Glomerular visceral epithelial cell (primary cell): ENCODE measurements at regions not wholly inside any gene's neighbourhood (a gene's known extent, or its start where the extent isn't known, plus 50 kb on each side); places are given as distances from the start of the nearest gene placed in this dataset.
"Not testable (repeated sequence)": the region's sequence is repeated elsewhere in the genome, so short reads cannot be mapped to it uniquely, and the experiment has no call there.

Source experiments
- DNase-seq: peaks from one replicate; pipeline ENCODE4 v3.0.0-alpha.2; 2016; ENCODE audit errors: extremely low spot score

DNA sequence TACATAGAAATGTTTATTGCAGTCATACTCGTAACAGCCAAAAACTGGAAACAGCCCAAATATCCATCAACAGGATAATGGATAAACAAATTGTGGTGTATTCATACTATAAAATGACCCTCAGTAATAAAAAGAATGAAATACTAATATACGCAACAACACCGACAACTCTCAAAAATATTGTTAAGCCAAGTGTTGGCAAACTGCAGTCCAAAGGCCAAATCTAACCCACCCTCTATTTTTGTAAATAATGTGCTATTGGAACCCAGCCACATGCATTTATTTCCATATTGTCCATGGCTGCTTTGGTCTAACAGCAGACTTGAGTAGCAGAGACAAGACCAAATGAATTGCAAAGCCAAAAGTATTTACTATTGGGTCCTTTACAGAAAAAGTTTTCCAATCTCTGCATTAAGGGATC, 151.0 kb downstream of the MREG start:
- DNase-seq = no peak

DNA sequence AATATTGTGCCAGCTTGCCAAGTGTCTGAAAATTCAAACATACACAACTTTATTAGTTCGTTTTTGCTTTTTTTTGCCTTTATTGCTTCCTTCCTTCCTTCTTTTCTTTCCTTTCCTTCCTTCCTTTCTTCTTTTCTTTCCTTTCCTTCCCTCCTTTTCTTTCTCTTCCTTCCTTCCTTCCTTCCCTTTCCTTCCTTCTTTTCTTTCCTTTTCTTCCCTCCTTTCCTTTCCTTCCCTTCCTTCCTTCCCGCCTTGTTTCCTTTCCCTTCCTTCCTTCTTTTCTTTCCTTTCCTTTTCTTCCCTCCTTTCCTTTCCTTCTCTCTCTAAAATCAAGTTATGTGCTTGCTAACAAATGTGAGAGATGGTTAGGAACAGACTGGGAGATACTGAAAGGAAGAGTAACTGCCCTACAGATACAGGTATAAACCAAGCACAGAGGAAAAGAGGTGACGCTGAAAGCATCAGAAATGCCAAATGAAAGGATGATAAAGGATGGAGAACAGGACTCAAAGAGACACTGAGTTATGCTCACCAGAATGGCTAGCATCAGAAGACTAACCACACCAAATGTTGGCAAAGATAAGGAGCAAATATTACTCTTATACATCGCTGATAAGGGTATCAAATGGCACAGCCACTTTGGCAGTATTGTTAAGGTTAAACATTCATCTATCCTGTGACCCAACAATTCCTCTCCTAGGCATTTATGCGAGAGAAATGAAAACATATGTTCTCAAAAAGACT, 151.6 kb downstream of the MREG start:
- no peak for DNase-seq

DNA sequence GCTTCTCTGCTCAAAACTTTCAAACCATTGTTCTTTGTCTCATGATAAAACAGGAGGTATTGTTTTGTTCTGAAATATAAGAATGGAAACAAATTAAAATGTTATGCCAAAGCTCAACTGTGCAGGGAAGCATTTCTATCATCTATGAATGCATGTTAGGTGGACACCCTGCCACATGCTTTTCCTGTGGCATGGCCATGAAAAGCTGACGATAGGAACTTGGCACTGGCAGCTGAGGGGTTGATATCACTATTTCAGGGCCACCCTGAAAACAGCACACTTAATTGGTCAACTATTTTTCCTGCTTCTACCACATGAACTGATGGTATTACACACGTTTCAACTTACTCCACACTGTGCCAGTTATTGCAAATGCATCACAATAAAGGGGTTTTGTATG, 157.3 kb downstream of the MREG start:
- no peak for DNase-seq

DNA sequence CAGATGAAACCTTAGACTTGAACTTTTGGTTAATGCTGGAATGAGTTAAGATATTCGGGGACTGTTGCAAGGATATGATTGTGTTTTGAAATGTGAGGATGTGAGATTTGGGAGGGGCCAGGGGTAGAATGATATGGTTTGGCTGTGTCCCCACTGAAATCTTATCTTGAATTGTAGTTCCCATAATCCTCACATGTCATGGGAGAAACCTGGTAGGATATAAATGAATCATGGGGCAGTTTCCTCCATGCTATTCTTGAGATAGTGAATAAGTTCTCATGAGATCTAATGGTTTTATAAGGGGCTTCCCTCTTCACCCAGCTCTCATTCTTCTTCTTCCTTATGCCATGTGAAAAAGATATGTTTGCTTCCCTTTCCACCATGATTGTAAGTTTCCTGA, 158.0 kb downstream of the MREG start:
- DNase-seq = not testable (repeated sequence)

DNA sequence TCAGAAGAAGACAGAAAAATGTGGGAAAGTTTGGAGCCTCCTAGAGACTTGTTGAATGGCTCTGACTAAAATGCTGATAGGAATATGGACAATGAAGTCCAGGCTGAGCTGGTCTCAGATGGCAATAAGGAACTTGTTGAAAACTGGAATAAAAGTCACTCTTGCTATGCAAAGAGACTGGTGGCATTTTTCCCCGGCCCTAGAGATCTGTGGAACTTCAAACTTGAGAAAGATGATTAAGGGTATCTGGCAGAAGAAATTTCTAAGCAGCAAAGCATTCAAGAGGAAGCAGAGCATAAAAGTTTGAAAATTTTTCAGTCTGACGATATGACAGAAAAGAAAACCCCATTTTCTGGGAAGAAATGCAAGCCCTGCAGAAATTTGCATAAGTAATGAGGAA, 159.3 kb downstream of the MREG start:
- DNase-seq = no peak

DNA sequence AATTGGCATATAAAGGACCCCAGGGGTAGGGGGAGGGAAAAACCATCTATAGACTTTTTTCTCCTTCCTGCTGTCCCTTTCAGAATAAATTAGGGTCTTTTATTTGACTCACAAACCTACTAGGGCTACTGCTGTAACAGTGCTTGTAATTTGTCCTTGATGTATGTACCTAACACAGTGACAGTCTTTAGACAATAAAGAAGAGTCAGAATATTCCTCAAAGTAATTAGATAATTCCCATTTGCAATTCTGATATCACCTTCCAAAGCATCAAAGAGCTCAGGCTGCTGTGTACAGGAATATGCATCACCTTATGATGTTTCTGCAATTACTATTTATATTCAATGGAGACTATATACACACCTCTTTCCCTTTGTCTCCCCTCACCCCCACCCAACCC, 161.7 kb downstream of the MREG start:
- DNase-seq = no peak

DNA sequence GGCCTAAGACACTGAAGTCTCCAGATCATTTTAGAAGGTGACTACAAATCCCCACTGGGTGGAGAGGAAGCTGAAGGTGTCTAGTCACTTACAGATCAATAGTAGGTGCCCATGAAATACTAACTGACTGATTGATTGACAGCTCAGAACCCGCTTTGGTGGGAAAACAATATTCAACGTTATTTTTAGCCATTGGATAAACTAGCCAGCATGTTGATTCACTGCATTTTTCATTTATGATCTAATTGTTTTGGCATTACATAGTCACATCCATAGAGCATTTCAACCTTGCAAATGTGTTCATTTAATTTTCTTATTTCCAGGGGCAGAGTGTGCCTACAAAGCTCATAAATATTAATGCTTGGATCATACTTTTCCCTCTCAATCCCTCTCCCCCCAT, 162.3 kb downstream of the MREG start:
- peak; percentile 21 for DNase-seq

DNA sequence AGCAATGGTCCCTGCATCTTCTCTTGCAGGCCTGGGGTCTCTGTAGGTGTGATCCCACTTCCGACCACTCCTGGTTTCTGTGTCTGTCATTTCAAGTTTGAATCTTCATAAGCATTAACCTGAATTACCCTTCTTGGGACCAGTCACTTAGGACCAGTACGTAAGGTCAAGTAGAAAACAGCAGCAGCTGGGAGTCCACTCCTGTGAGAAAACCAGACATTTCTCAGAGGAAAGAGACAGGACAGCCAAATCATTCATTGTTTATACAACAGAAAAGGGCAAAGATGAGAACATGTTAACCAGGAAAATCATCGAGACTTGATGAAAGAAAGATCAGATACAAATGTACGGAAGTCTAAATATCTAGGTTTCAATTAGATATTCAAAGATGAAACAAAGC, 163.0 kb downstream of the MREG start:
- DNase-seq = no peak

DNA sequence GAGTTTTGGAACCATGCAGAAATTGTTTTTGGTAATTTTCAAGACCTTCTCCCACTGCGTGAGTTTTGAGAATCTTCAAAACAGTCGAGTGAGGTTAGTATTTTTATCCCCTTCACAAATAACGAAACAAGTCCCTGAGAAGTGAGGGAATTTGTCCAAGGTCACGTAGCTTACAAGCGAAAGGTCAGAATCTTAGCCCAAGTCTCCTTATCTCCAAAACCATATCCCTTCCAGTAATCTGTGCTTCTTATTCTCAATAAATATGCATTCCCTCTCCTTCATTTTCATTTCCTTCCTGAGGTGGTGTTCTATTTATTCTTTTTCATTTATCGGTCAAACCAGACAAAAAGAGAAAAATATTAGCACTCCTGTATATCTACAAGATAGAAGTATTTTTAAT, 163.6 kb downstream of the MREG start:
- DNase-seq = no peak

DNA sequence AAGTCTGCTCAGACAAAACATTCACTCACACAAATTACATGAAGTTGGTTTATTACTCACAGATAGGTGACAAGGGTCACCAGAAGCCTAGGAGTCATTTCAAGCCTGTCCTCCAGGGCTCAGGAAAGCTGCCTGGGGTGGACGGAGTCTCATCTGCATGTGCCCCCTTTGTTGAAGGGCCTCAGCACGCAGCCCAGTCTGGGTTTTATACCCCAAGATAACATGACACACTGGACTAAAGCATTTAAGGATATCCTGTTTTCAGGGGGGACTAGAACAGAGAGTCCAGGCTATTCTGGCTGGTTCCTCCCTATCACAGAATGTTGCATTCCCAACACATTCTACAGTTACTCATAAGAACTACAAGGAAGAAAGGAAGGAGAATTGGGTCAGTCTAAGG, 164.7 kb downstream of the MREG start:
- no peak for DNase-seq

DNA sequence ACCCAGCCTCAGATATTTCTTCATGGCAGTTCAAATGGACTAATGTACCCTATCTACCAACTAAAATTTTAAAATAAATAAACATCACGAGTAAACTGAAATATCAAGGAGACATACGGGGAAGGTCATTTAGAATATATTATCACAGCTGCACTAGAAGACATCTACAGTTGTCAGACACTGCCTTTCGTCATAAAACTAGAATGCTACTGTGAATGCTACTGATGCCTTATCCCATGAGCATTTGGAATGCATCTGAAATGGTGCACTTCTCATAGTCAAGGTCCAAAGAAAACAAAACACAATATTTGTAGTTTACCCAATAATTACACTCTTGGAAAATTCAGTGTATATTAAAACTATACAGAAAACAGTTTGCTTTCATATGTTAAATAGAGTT, 165.2 kb downstream of the MREG start:
- DNase-seq = no peak

DNA sequence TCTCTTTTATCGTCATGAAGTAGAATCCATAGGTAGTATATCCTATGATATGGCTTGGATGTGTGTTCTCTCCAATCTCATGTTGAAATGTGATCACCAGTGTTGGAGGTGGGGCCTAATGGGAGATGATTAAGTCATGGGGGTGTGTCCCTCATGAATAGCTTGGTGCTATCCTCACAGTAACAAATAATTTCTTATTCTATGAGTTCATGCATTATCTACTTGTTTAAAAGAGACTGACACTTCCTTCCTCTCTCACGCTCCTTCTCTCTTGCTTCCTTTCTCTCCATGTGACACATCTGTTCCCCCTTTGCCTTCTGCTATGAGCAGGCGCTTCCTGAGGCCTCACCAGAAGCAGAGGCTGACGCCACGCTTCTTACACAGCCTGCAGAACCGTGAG, 165.6 kb downstream of the MREG start:
- DNase-seq = no peak

DNA sequence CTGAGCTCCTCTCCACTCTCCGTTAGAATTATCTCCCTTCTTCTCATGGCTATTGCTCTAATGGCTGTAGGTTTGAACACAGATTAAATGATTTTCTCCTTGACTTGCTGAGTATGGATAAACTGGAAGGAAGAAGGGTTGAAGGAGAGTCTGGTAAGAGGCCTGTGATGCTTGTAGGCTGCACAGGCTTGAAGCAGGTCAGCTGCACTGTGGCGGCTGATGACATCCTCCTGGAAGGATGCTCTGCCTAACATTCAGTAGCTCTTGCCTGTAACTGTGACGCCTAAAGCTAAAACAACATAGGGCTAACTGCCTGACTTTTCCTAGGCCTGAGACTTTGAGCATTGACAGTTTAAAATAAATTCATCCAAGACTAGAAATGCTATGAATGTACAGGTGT, 166.3 kb downstream of the MREG start:
- DNase-seq = no peak

DNA sequence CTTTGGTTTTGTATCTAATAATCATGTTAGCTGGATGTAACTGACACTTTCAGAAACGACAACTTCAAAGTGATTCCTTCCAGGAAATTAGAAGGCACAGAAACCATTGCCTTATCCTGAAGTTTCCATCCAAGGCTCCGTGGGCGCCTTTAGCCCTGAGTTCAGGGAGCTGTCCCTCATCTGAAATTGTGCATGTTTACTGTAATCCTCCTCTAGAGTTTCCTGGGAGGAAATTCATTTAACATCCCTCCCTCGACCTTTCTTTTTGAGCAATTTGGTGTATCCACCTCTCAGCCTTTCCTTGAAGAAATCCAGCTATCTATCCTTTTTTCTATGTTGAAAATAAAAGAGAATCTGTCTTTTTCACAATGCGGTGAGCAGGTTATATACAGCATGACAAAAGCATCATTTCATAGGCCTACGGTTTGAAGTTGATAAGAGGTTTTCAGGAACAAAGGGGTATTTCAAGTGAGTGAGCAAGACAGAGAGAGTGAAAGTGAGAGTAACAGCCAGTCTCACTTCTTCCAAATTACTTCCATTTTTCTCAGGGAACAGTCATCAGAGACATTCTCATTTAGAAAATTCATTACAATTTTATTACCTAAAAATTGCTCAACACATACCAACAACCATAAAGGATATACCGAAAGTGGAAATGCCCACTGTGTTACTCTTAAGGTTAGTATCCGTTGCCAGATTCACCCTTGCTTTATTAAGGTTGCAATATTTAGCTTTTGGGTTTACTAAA, 167.3 kb downstream of the MREG start:
- no peak for DNase-seq

DNA sequence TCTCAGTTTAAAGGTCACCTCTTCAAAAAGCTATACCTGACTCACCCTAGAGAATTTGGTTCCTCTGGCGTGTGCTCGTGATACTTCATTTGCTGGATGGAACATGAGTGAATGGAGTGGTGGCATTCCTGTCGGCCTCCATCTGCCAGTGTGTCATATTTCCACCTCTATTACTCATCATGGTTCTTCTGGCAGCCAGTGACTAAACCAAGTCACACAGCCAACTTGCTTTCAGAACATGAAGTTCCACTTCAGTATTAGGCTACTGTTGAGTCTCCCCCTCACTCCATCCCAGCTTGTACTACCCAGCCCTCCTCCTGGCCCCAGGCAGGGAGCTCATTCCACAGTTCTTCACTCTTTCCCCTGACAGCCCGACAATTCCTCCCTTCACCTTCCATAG, 169.8 kb downstream of the MREG start:
- DNase-seq = peak; percentile 83

DNA sequence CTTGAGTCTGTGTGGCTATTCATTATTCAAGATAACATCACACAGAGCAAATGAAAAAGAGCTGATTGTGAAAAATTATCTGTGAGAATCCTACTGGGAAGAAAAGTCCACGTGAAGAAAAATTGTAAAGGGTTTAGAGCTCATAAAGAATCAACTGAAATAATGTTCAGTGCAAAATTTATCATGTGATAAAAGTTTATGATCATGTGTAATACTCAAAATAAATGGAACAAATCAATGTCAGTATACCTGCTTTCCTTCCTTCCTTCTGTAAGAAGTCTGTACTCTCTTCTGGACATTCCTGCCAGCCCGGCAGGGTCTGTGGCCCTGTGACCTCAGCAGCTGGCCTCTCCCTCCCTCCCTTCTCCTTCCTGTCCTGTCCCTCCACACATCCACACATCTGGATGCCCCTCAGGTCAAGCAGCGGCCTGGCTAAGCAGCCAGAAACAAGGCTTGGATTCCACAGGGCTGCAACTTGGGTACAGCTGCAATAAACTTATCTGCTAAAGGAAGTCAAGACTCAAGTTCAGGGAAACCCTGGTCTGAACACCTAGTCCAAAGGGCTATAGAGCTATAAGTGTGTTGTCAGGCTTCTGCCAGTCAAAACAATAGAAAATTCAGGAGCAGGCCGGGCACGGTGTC, 172.1 kb downstream of the MREG start:
- no peak for DNase-seq

DNA sequence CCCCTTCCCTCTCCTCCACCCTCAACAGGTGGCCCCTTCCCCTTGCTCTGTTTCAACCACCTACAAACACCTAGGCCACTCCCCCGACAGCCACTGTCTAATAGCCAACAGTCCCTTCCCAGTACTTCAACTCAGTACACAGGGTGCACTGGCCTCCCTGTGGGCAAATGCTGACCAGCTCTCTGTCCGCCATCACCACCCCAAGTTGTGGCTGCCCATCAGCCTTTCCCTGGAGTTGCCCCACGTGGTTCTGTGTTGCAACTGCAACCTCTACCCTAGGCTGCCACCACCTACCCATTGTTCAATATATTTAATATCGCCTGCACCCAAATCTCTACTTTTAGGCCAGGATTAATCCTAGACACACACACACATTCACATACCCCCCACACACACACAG, 173.5 kb downstream of the MREG start:
- DNase-seq = no peak

DNA sequence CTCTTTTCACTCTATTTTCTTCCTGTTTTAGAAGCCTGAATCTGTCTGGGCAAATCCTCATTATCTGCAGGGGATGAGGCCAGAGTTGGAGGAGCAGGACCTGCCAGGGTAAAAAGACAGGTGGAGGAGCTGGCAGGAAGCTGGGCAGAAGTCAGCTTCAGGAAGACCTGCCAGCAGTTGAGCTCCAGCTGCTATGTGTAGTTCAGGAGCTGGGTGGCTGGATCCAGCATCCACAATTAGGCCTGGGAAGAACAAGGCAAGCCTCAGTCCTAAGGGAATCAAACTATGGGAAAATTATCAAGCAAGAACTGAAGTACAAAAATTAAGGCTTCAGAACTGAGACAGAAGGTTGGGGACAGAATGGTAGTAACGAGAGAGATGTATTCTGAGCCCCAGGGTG, 174.0 kb downstream of the MREG start:
- no peak for DNase-seq

DNA sequence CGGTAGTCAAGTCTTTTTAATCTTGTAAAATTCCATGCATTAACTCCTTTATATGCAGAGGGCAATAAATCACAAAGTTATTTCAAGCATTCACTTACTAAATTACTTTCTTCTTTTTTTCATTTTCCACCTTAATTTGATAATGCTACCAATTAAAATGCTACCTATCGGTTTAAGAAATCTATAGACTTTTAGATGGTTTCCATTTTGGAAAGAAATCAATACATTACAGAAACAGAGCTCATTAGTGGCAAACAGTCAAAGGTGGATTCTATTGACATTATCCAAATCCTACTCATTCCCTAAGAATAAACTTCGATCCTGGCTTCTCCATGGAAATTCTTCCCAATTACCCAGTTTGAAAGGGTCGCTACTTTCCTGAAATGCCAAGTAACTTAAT, 176.5 kb downstream of the MREG start:
- DNase-seq = no peak

DNA sequence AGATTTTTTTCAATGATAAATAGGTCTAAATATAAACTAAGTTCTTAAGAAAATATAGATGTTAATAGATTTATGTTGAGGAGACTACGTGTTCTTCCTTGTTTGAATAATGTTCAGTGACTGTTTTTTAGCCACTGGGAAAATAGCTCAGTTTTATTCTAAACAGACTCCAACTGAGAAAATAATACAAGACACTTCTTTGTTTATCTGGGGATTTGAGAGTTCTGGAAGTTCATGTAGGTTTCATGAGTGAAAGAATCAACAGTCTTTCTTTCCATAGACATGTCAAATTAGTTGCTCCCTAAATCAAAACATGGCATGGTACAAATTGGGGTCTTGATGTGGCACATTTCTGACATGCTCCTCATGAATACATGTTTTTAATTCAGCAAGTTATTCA, 177.7 kb downstream of the MREG start:
- no peak for DNase-seq

DNA sequence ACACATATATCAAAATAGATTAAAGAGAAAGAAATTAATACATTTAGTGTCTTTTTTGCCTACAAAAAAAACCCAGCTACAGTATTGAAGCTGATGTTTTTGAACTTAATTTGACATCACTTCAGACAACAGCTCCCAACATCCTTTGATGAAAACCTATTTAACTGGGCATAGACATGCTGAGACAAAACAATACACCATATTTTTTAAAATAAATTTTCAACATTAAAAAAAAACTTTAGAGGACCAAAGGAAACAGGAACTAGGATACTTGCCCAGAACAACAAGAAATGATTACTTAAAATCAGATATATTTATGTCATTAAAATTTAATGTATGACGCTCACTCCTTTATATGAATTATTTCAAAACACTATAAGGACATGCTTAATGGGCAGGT, 178.1 kb downstream of the MREG start:
- no peak for DNase-seq

DNA sequence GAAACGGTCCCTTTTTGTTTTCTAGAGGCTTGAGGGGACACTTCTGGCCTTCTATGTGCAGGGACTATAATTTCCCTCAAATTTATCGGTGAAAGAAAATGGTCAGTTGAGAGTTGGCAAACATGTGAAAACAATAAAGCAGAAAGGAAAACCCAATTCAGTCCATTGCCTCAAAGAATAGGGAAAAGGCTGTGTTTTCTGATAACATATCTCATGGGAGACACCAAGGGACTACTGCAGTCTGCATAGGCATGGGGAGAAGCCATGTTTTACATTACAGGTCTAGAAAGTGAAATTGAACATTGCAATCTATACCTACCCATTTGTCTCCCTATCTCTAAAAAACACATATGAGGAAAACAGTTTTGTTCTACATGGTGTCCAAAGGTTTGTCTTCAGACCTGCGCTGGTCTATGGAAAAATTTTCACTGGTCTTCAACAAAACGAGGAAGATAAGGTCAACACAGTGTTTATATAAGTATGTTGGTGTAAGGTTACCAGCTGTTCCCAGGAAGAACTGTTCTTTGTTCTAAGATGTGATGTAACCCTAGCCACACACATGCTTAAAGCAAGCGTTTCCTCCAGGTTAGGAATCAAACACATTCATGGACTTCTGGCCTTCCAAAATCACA, 179.7 kb downstream of the MREG start:
- no peak for DNase-seq

DNA sequence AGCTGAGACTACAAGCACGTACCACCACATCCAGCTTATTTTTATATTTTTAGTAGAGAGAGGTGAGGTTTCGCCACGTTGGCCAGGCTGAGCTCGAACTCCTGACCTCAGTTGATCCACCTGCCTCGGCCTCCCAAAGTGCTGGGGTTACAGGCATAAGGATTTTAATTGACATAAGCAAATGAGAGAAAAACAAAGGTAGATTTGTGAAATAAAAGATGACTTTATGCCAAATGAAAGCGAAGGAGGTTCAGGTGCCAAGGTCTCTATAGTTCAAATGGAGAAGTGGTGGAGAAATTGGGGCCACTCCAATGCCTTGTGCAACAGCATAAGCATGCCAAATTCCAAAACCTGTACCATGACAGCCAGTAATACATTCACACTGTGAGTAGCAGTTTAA, 180.6 kb downstream of the MREG start:
- DNase-seq = no peak
